Neural cell (in vitro differentiated cells): ENCODE measurements at regions not wholly inside any gene's neighbourhood (a gene's known extent, or its start where the extent isn't known, plus 50 kb on each side); places are given as distances from the start of the nearest gene placed in this dataset.

Experiments used
- H2AFZ ChIP-seq: fragments of 200-600, 300-800 bp; sonication (generic), shearing (Covaris generic); 2 replicates; pipeline ENCODE4 v1.6.0; 2014; ENCODE audit warnings: low read depth, mild to moderate bottlenecking, antibody characterized with exemption, low read length, moderate library complexity
- H3F3A ChIP-seq: fragments of 200-600 bp; shearing (Covaris generic); 2 replicates; pipeline ENCODE4 v1.6.1; 2016; ENCODE audit warnings: mild to moderate bottlenecking, moderate library complexity, mixed read lengths, antibody characterized with exemption, low read length; ENCODE audit not compliant: insufficient read depth, poor library complexity, severe bottlenecking
- H3K27ac ChIP-seq: fragments of 200-600, 300-800 bp; sonication (generic), shearing (Covaris generic); 2 replicates; pipeline ENCODE4 v1.5.1; 2014; ENCODE audit warnings: mild to moderate bottlenecking, low read length, moderate library complexity
- H3K27me3 ChIP-seq: fragments of 300-800, 200-600 bp; sonication (generic), shearing (Covaris generic); 2 replicates; pipeline ENCODE4 v1.6.0; 2014; ENCODE audit warnings: mild to moderate bottlenecking, low read depth, low read length, moderate library complexity; ENCODE audit not compliant: insufficient read depth
- H3K36me3 ChIP-seq: fragments of 300-800, 200-600 bp; sonication (generic), shearing (Covaris generic); 2 replicates; pipeline ENCODE4 v1.5.1; 2014; ENCODE audit warnings: mild to moderate bottlenecking, antibody characterized with exemption, low read length, moderate library complexity; ENCODE audit not compliant: insufficient read depth
- H3K4me2 ChIP-seq: fragments of 300-800, 200-600 bp; sonication (generic), shearing (Covaris generic); 2 replicates; pipeline ENCODE4 v1.6.0; 2014; ENCODE audit warnings: mild to moderate bottlenecking, low read length
- H3K4me3 ChIP-seq: fragments of 300-800, 200-600 bp; sonication (generic), shearing (Covaris generic); 2 replicates; pipeline ENCODE4 v1.5.1; 2014; ENCODE audit warnings: mild to moderate bottlenecking, low read length, moderate library complexity
- H3K79me2 ChIP-seq: fragments of 200-600 bp; shearing (Covaris generic); replicated peaks from 2 replicates; pipeline ENCODE4 v1.6.0; 2014; ENCODE audit warnings: mild to moderate bottlenecking, low read length, moderate library complexity; ENCODE audit not compliant: insufficient read depth
- H3K9ac ChIP-seq: fragments of 300-800, 200-600 bp; sonication (generic), shearing (Covaris generic); 2 replicates; pipeline ENCODE4 v1.6.1; 2016; ENCODE audit warnings: mild to moderate bottlenecking, low read length, mixed read lengths
- H3K9me2 ChIP-seq: fragments of 200-600 bp; shearing (Covaris generic); 2 replicates; pipeline ENCODE4 v1.6.1; 2016; ENCODE audit warnings: mild to moderate bottlenecking, low read length, mixed read lengths; ENCODE audit not compliant: insufficient read depth
- H3K9me3 ChIP-seq: fragments of 200-600, 300-800 bp; sonication (generic), shearing (Covaris generic); 2 replicates; pipeline ENCODE4 v1.6.1; 2016; ENCODE audit warnings: mild to moderate bottlenecking, mixed run types, low read length, moderate library complexity, mixed read lengths
- H4K20me1 ChIP-seq: fragments of 200-600 bp; shearing (Covaris generic); 2 replicates; pipeline ENCODE4 v1.6.1; 2016; ENCODE audit warnings: mild to moderate bottlenecking, mixed run types; ENCODE audit not compliant: insufficient read depth
- EP300 ChIP-seq: fragments of 450-650 bp; conservative IDR thresholded peaks from 2 replicates; pipeline ENCODE4 v1.6.1; 2014; ENCODE audit warnings: antibody characterized with exemption, mild to moderate bottlenecking, moderate library complexity; ENCODE audit not compliant: poor library complexity, severe bottlenecking
- EZH2 ChIP-seq: fragments of 200-600, 300-800 bp; shearing (Covaris generic), sonication (generic); IDR thresholded peaks from 2 replicates; pipeline ENCODE4 v1.6.1; 2014; ENCODE audit warnings: antibody characterized with exemption, low read length, borderline replicate concordance, mild to moderate bottlenecking; ENCODE audit not compliant: insufficient read depth, poor library complexity, severe bottlenecking
- MXI1 ChIP-seq: fragments of 450-650 bp; conservative IDR thresholded peaks from 2 replicates; pipeline ENCODE4 v1.6.1; 2014; ENCODE audit warnings: antibody characterized with exemption, mild to moderate bottlenecking; ENCODE audit not compliant: poor library complexity, severe bottlenecking
- POLR2AphosphoS5 ChIP-seq: IDR thresholded peaks from 2 replicates; pipeline ENCODE4 v1.6.1; 2012
- RAD21 ChIP-seq: fragments of 450-650 bp; conservative IDR thresholded peaks from 2 replicates; pipeline ENCODE4 v1.6.1; 2014; ENCODE audit warnings: antibody characterized with exemption, mild to moderate bottlenecking, moderate library complexity
- SMC3 ChIP-seq: fragments of 450-650 bp; conservative IDR thresholded peaks from 2 replicates; pipeline ENCODE4 v1.6.1; 2014; ENCODE audit warnings: antibody characterized with exemption, mild to moderate bottlenecking, moderate library complexity; ENCODE audit not compliant: poor library complexity
- TAF1 ChIP-seq: IDR thresholded peaks from 2 replicates; pipeline ENCODE4 v1.6.1; 2012; ENCODE audit warnings: low read depth
- TF ChIP-seq, protein P1 (sequence below): fragments of 450-650 bp; IDR thresholded peaks from 2 replicates; pipeline ENCODE4 v1.5.1; 2014; ENCODE audit warnings: antibody characterized with exemption, mild to moderate bottlenecking, moderate library complexity; ENCODE audit not compliant: poor library complexity, severe bottlenecking
- TF ChIP-seq, protein P2 (sequence below): IDR thresholded peaks from 2 replicates; pipeline ENCODE4 v1.6.1; 2012; ENCODE audit warnings: borderline replicate concordance

DNA sequence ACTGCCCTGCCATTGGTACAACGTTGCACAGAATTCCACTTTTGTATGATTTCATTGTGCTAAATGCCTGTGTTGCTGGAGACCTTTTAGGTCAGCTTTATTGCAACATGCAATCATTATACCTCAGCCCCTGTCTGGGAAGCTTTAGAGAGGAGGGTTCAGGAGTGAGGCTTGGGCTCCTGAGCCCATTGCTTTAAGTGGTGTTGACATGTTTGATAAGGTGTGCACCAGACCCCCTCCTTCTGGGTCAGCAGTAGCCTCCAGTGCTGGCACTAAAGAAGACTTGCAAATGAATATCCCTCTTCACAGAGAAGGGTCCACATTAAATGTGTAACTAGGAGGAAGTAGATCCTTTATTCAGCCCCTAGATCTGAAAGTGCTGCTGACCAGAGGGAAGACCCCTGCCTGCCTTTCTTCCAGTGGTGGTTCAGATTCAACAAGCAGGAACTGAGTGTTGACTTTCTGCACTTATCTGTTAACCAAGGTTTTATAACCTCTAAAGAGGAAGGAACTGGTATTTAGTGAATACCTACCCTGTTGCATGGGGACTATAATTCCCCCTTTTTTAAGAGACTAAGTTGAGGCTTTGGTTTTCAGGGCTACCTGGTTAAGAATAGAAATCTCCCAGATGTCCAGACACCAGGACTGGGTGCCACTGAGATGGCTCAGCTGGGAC lies 369.4 kb upstream of the IGFBP3 start:
- no peaks in the 10 kb centered on the region for H3K9me3 ChIP-seq
- no peaks in the 10 kb centered on the region for H3K36me3 ChIP-seq
- H3K27me3 ChIP-seq, result no peaks in the 10 kb centered on the region
- H3K9me2 ChIP-seq, result no peaks in the 10 kb centered on the region
- no peak overlapping the region for H3K4me2 ChIP-seq
- H3K79me2 ChIP-seq, result no peaks in the 10 kb centered on the region
- TF ChIP-seq RAD21 (no peak), MXI1 (no peak), SMC3 (no peak), TAF1 (no peak), POLR2AphosphoS5 (no peak)
- TF ChIP-seq, protein P1, sequence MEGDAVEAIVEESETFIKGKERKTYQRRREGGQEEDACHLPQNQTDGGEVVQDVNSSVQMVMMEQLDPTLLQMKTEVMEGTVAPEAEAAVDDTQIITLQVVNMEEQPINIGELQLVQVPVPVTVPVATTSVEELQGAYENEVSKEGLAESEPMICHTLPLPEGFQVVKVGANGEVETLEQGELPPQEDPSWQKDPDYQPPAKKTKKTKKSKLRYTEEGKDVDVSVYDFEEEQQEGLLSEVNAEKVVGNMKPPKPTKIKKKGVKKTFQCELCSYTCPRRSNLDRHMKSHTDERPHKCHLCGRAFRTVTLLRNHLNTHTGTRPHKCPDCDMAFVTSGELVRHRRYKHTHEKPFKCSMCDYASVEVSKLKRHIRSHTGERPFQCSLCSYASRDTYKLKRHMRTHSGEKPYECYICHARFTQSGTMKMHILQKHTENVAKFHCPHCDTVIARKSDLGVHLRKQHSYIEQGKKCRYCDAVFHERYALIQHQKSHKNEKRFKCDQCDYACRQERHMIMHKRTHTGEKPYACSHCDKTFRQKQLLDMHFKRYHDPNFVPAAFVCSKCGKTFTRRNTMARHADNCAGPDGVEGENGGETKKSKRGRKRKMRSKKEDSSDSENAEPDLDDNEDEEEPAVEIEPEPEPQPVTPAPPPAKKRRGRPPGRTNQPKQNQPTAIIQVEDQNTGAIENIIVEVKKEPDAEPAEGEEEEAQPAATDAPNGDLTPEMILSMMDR, result no peak
- TF ChIP-seq, protein P2, sequence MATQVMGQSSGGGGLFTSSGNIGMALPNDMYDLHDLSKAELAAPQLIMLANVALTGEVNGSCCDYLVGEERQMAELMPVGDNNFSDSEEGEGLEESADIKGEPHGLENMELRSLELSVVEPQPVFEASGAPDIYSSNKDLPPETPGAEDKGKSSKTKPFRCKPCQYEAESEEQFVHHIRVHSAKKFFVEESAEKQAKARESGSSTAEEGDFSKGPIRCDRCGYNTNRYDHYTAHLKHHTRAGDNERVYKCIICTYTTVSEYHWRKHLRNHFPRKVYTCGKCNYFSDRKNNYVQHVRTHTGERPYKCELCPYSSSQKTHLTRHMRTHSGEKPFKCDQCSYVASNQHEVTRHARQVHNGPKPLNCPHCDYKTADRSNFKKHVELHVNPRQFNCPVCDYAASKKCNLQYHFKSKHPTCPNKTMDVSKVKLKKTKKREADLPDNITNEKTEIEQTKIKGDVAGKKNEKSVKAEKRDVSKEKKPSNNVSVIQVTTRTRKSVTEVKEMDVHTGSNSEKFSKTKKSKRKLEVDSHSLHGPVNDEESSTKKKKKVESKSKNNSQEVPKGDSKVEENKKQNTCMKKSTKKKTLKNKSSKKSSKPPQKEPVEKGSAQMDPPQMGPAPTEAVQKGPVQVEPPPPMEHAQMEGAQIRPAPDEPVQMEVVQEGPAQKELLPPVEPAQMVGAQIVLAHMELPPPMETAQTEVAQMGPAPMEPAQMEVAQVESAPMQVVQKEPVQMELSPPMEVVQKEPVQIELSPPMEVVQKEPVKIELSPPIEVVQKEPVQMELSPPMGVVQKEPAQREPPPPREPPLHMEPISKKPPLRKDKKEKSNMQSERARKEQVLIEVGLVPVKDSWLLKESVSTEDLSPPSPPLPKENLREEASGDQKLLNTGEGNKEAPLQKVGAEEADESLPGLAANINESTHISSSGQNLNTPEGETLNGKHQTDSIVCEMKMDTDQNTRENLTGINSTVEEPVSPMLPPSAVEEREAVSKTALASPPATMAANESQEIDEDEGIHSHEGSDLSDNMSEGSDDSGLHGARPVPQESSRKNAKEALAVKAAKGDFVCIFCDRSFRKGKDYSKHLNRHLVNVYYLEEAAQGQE, result no peak
- H4K20me1 ChIP-seq, result no peaks in the 10 kb centered on the region
- H2AFZ ChIP-seq, result no peak overlapping the region
- no peak overlapping the region for H3K9ac ChIP-seq
- H3K27ac ChIP-seq, result no peak overlapping the region
- no peaks in the 10 kb centered on the region for H3F3A ChIP-seq
- no peak overlapping the region for H3K4me3 ChIP-seq

DNA sequence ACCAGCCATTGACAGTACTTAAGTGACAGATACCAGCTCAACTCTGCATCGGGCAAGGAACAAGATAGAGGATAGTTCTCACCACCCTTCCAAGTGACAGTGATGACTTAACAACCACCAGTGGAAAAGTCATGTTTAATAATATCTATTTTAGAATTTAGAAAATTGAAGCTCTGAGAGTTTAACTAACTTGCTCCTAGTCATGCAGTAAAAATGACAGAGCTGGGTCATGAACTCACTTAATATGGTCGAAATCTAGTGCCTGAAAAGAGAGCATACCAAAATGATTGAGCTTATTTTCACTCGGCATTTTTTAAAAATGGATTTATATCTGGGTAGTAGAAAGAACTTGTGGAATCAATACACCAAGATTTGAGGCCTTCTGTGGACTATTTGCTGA lies 367.8 kb upstream of the IGFBP3 start:
- H3F3A ChIP-seq, result no peaks in the 10 kb centered on the region
- H3K9me3 ChIP-seq, result no peaks in the 10 kb centered on the region
- TF ChIP-seq TAF1 (no peak), SMC3 (no peak), POLR2AphosphoS5 (no peak), EP300 (no peak), MXI1 (no peak), EZH2 (no peak), RAD21 (no peak)
- TF ChIP-seq, protein P1, result no peak
- TF ChIP-seq, protein P2, result no peak
- H3K27ac ChIP-seq, result no peak overlapping the region
- H3K36me3 ChIP-seq, result no peaks in the 10 kb centered on the region
- no peak overlapping the region for H2AFZ ChIP-seq
- H3K9ac ChIP-seq, result no peak overlapping the region
- H3K27me3 ChIP-seq, result no peaks in the 10 kb centered on the region
- no peak overlapping the region for H3K4me3 ChIP-seq
- H4K20me1 ChIP-seq, result no peaks in the 10 kb centered on the region
- no peaks in the 10 kb centered on the region for H3K79me2 ChIP-seq
- H3K9me2 ChIP-seq, result no peaks in the 10 kb centered on the region
- no peak overlapping the region for H3K4me2 ChIP-seq
